ENCODE measurements at regions not wholly inside any gene's neighbourhood (a gene's known extent, or its start where the extent isn't known, plus 50 kb on each side); places are given as distances from the start of the nearest gene placed in this dataset.
"Not testable (repeated sequence)": the region's sequence is repeated elsewhere in the genome, so short reads cannot be mapped to it uniquely, and the experiment has no call there.

DNA sequence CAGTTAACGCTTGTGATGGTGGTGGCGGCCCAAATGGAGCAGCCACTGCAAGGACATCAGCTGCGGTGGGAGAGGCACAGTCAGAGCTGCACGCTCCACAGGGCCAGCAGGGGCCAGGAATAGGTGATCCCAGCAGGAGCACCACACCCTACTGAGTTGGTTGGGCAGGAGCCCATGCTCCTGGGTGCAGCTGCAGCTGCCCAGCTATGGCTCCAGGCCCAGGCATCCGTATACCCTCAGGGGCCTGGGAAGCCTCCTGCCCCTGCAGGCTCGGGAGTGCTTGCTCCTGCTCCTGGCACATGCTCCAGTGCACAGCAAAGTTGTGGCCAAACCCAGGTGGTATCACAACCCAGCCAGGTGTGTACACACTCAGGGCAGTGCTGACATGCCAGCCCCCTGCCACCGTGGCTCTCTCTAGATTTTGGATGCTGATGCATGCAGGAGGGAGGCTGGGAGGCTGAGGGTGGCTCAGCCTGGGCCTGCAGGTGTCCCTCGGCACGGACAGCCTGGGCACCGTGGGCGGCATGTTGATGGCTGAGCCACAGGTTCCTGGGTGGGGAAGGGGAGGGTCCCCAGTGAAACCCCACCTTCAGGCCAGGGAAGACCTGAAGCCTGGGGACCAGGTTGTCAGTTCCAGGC is 150.2 kb downstream of the CXXC4 start:
- in situ Hi-C loops (cut with MboI; ENCODE audit: low pct_unique_long_range_greater_than_20kb, low sequenced_read_pairs), result no loop called here
- no peak for DNase-seq

DNA sequence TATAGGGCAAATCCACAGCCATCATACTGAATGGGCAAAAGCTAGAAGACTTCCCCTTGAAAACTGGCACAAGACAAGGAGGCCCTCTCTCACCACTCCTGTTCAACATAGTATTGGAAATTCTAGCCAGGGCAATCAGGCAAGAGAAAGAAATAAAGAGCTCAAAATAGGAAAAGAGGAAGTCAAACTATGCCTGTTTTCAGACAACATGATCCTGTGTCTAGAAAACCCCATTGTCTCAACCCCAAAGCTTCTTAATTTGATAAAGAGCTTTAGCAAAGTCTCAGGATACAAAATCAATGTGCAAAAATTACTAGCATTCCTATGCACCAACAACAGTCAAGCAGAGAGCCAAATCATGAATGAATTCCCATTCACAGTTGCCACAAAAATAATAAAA is 160.3 kb downstream of the CXXC4 start:
- DNase-seq, result no peak
- in situ Hi-C loops (cut with MboI; ENCODE audit: low pct_unique_long_range_greater_than_20kb, low sequenced_read_pairs), result no loop called here

DNA sequence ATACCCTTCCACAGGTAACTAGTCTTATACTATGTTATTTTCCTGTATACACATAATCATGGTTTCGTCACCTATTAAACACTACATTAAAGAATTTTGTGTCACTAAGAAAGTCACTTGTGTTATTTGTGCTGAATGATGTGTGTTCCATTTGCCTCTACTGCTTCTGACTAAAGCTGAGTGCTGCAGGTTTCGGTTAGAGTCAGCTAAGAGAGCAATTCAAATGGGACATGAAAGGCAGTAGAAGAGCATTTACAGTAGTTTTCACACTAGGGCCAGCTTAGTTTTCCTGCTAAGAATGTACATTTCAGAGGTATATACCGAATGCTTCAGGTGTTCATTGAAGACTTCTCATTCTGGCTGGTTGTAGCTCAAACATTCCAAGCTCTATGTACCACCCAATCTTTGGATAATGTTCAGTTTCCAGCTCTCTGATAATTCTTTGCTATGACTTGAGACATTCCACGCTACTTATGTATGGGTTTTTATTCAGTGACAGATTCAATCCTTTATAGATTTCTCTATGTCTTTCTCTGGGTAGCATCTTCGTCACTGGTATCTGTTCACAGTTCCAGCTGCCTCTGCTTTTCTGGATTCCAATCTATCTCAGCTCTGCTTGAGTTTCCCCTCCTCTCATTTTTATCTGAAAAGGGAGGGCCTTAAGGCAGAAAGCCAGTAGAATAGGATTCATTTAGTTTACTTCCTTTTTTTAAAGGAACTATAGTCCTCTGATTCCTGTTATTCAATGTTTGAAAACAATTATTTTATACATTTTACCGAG is 164.4 kb downstream of the CXXC4 start:
- DNase-seq, result no peak
- in situ Hi-C loops (cut with MboI; ENCODE audit: low pct_unique_long_range_greater_than_20kb, low sequenced_read_pairs), result no loop called here

DNA sequence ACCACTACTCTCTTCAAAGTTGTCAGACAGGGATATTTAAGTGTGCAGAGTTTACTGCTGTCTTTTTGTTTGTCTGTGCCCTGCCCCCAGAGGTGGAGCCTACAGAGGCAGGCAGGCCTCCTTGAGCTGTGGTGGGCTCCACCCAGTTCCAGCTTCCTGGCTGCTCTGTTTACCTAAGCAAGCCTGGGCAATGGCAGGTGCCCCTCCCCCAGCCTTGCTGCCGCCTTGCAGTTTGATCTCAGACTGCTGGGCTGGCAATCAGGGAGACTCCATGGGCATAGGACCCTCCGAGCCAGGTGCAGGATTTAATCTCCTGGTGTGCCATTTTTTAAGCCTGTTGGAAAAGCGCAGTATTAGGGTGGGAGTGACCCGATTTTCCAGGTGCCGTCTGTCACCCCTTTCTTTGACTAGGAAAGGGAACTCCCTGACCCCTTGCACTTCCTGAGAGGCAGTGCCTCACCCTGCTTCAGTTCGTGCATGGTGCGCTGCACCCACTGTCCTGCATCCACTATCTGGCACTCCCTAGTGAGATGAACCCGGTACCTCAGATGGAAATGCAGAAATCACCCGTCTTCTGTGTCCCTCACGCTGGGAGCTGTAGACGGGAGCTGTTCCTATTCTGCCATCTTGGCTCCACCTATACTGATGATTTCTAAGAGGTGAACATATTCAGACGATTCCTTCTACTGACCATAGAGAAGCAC is 167.6 kb downstream of the CXXC4 start:
- DNase-seq; in situ Hi-C loops (cut with MboI; ENCODE audit: low pct_unique_long_range_greater_than_20kb, low sequenced_read_pairs): not testable (repeated sequence)

DNA sequence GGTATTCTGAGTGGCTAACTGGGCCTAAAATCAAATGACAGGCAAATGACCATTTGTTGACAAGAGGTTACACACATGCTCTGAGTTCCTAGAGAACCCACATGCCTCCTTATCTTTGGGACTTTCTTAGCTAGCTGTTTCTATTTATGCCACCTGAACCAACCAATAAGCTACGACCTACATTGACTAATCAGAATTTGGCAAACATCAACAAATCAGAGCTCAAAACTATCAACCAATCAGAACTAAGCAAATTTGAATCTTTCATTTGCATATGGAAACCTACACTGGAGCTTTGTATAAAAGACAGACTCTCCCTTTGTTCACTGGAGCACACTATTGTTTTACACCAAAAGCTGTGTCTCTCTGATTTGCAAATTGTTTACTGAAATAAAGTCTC is 192.0 kb downstream of the CXXC4 start:
- no peak for DNase-seq
- in situ Hi-C loops (cut with MboI; ENCODE audit: low pct_unique_long_range_greater_than_20kb, low sequenced_read_pairs), result no loop called here

DNA sequence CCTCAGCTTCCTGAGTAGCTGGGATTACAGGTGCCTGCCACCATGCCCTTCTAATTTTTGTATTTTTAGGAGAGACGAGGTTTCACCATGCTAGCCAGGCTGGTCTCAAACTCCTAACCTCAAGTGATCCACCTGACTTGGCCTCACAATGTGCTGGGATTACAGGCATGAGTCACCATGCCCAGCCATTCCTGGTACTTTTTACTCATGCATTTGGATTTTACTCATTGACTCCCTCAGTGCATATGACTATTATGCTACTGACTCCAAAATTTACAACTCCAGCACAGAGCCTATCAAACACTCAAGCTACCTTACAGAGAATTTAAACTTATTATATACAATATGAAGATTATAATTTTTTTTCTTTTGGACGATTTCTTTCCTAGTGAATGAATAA is 199.9 kb downstream of the CXXC4 start:
- in situ Hi-C loops (cut with MboI; ENCODE audit: low pct_unique_long_range_greater_than_20kb, low sequenced_read_pairs), result no loop called here
- DNase-seq, result no peak

DNA sequence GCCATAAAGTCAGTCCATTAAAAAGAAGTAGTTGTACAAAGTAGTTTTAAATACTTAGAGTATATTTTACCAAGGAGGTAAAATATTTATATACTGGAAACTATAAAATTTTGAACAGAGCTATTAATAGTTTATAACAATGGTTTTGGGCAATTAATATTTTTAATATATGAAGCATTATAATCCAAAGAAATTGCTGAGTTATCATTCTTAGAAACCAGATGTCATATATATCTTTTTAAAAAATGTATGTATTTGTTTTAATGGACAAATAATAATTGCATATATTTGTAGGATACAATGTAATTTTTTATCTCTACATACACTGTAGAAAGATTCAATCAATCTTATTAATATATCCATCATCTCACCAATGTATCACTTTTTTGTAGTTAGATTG is 207.8 kb downstream of the CXXC4 start:
- in situ Hi-C loops (cut with MboI; ENCODE audit: low pct_unique_long_range_greater_than_20kb, low sequenced_read_pairs), result no loop called here

DNA sequence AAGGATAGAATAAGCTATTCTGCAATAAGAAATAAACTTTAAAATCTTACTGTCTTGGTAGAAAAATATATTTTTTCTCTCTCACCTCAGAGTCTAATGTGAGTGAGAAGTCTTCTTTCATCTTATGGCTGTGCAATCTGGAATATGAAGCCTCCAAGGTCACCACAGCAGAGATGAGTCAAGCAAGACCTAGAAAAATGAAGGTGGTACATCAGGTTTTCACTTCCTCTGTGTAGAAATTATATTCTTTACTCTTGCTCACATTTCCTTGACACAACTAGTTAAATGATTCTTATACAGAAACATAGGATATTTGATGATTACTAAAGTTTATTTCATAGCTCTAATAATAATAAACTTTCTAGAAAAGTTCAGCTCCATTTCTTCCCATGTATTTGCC is 211.4 kb downstream of the CXXC4 start:
- in situ Hi-C loops (cut with MboI; ENCODE audit: low pct_unique_long_range_greater_than_20kb, low sequenced_read_pairs), result no loop called here
- DNase-seq, result no peak

More for the DNA sequence above, 207.8 kb downstream of the CXXC4 start:
- no peak for DNase-seq

DNA sequence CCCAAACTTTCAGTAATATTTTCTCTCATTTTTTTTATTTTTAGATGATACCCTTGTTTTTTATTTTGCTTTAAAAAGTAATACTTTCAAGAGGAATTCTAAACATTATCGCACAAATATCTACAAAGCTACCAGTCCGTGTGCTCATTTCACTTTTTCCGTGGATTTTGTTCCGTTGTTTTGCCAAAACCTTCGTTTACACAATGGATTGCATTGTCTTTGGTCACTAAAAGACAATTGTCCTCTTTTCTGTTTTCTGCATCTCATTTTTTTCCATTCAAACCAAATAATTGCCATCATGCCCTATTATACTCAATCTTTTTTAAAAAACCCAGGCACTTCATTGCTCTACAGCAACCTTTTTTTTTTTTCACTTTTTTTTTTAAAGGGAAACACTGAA is 214.9 kb downstream of the CXXC4 start:
- in situ Hi-C loops (cut with MboI; ENCODE audit: low pct_unique_long_range_greater_than_20kb, low sequenced_read_pairs), result no loop called here
- DNase-seq, result no peak

DNA sequence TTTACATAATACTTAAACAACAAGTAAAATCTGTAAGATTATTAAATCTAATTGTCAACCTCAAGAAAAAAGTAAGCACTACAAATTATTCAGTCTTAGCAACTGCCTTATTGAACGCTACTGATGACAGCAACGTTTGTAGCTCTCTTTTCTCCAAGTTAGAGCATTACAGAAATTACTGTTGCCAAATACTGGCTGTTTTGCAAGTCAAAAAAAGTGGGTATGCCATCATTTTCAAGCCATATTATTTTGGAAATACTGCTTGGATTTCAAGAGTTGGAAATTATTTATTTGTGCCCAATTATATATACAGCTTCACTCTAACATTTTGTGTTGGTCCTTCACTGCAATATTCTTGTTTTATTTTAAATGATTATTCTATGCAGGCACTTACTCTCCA is 221.7 kb downstream of the CXXC4 start:
- DNase-seq, result no peak
- in situ Hi-C loops (cut with MboI; ENCODE audit: low pct_unique_long_range_greater_than_20kb, low sequenced_read_pairs), result no loop called here

DNA sequence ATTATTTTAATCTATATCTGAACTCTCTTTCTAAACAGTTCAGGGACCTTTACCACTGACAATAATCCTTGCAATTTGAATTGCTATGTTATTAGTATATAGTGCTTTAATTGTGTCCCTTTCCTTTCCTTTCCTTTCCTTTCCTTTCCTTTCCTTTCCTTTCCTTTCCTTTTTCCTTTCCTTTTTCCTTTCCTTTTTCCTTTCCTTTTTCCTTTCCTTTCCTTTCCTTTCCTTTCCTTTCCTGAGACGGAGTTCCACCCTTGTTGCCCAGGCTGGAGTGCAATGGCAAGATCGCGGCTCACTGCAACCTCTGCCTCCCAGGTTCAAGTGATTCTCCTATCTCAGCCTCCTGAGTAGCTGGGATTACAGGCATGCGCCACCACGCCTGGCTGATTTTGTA is 225.1 kb downstream of the CXXC4 start:
- DNase-seq; in situ Hi-C loops (cut with MboI; ENCODE audit: low pct_unique_long_range_greater_than_20kb, low sequenced_read_pairs): not testable (repeated sequence)

DNA sequence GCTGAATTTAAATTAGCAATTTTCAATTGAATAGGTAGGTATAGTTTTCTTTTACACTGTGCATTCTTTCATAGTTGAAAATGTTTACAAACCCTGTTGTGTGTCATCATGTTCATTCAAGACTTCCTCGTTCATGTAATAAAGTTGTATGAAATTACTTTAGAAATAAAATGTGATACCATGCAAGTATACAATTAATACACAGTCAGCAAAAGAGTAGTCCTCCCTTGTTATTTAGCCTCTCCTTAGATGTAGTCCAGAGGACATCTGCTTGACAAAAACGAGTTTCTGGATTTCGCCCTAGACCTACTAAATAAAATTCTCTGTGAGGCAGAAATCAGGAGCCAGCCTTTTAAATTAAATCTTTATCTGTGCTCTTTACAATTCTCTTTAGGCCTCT is 231.6 kb downstream of the CXXC4 start:
- in situ Hi-C loops (cut with MboI; ENCODE audit: low pct_unique_long_range_greater_than_20kb, low sequenced_read_pairs), result no loop called here
- DNase-seq, result no peak

DNA sequence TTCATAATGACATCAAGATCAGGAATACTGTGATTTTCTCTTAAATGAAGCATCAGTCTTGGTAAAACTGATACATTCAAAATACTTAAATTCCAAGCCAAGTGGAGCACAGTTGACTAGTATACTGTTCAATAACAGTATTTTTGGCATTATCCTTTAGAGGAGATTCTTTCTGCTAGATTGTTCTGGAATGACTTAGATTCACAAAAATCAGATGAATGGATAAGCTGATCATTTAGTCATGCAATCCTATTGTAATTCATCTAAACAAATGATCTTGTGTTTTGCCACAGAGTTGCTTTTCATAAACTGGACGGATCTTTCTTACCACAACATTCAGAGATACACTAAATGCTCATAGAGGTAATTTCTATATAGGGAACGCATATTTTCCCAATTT is 232.0 kb downstream of the CXXC4 start:
- in situ Hi-C loops (cut with MboI; ENCODE audit: low pct_unique_long_range_greater_than_20kb, low sequenced_read_pairs), result no loop called here
- no peak for DNase-seq

DNA sequence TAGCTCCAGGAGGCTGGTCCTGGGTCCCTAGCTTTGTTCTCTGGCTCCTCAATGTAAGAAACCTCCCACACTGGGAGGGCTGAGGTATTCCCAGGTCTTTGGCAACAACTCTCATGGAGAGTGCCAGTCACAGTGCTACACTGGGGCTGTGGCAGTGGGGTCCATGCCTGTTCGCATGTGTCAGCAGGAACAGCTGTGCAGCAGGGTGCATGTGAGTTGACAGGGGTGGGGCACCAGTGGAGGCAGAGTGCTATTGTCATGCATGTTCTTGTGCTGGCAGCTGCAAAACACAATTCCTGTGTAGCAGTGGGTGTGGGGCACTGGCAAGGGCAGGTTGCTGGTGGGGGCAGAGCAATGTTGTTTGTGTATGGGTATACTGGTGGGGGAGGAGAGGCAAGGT is 246.0 kb downstream of the CXXC4 start:
- DNase-seq, result no peak
- in situ Hi-C loops (cut with MboI; ENCODE audit: low pct_unique_long_range_greater_than_20kb, low sequenced_read_pairs), result no loop called here

DNA sequence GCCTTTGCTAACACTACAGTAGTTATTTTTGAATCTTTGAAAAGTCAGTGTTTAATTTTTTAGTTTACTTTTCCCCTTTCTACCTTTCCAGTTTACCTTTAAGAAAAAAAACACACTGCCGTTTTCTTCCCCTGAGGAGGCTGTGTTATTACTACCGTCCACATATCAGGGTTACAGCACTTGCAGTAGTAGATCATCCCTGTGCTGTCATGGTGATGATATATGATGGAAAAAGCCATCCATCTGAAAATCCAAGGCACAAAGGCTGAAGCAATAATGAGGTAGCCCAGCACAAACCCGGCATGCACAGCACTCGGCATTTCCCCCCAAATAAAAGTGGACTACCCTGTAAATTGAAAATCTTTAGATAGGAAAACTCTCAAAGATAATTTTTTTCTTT is 258.7 kb downstream of the CXXC4 start:
- in situ Hi-C loops (cut with MboI; ENCODE audit: low pct_unique_long_range_greater_than_20kb, low sequenced_read_pairs), result no loop called here
- no peak for DNase-seq

DNA sequence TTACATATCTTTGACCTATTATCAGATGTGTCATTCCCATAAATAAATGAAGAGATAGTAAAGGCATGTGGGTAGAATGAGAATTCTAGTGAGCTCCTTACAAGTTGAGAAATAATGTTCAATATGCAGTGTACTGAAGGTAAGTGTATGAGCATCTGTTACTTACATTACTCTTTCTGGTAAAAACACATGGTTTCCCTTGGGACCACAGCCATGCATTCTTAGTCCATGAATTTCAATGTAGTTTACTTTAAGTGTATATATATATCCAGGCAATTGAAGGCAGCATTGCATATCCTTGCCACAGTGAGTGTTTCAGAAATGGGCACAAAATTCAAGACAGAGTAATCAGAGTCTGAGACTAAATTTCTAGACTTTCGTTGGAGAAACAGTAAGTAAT is 277.2 kb downstream of the CXXC4 start:
- DNase-seq, result no peak
- in situ Hi-C loops (cut with MboI; ENCODE audit: low pct_unique_long_range_greater_than_20kb, low sequenced_read_pairs), result no loop called here

DNA sequence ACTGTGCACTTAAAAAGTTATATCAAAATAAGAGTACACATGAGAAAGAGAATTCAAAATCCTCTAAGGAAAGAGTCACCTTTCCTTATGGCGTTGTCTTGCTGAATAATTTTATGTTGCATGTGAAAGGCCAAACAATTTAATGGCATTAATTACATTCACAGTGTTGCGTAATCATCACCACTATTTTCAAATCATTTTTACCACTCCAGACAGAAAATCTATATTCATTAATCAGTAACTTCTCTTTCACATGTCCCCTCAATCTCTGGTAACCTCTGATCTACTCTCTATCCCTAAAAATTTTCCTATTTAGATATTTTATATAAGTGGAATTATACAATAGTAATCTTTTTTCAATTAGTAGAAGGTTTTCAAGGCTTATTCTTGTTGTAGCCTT is 283.0 kb downstream of the CXXC4 start:
- in situ Hi-C loops (cut with MboI; ENCODE audit: low pct_unique_long_range_greater_than_20kb, low sequenced_read_pairs), result no loop called here
- DNase-seq, result no peak

DNA sequence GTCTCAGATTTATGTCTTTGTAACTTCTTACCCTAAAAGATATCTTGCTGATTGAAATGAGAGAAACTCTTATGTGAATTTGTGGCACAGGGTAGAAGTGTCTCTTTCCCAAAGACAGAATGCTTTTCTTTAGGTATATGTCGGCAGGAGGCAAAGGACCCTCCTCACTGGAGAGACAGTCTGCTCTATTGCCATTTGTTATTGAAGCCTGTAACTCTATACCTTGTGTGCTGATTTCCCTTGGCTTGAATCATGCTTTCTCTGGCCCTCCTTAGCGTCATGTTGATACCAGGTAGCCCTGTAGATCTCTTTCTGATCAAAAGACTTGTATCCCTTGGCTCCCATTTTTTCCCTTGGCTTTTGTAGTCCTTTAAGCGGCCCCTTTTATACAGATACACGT is 284.3 kb downstream of the CXXC4 start:
- no peak for DNase-seq
- in situ Hi-C loops (cut with MboI; ENCODE audit: low pct_unique_long_range_greater_than_20kb, low sequenced_read_pairs), result no loop called here

DNA sequence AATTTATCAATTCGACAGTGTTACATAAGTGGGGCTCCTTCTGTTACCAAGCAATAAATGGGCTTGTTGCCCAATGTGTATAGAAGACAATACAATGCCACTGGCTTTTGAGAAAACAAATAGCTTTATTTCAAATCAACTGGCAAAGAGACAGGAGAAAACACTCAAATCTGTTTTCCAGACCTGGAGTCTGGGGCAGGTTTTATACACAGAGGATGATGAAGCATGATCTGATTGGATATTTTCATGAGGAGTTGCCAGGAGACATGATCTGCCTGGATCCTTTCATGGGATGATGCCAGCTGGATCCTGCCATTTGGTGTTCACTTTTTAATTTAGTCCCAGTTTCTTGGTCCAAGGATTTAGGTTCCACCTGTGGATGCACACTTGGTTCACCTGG is 287.9 kb downstream of the CXXC4 start:
- in situ Hi-C loops (cut with MboI; ENCODE audit: low pct_unique_long_range_greater_than_20kb, low sequenced_read_pairs), result no loop called here
- no peak for DNase-seq

DNA sequence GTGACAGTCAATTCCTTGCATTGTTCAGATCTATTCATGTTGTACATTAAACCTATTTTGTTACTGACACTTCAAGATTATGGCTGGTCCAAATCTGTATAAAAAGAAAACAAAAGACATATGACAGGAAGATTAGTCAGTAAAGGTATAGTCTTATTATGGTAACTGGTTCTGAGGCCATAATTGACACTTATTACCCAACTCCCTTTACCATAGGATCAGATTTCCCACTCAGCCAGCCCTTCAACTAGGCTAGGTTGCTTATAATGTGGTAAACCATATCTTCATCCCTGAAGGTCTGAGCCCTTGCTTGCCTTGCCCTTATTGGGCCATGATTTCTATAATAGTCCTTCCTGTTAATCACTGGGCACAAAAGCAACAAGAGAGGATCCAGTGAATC is 289.6 kb downstream of the CXXC4 start:
- DNase-seq, result no peak
- in situ Hi-C loops (cut with MboI; ENCODE audit: low pct_unique_long_range_greater_than_20kb, low sequenced_read_pairs), result no loop called here
